Esophagus squamous epithelium (tissue), 5 donors: ENCODE measurements at regions not wholly inside any gene's neighbourhood (a gene's known extent, or its start where the extent isn't known, plus 50 kb on each side); places are given as distances from the start of the nearest gene placed in this dataset.

Experiments used
- DNase-seq: peaks from one replicate; lab custom pipeline; 2025; lab: John Stamatoyannopoulos, UW
- H3K27ac ChIP-seq, 4 donors: fragments of 200-600 bp; sonication (generic); one replicate each; pipeline ENCODE4 v1.5.1; 2016 to 2019; ENCODE audit warnings: mild to moderate bottlenecking in 1 of 4
- H3K27me3 ChIP-seq, 4 donors: fragments of 200-600 bp; sonication (generic); 1 replicate in 3 of 4; 2 replicates in 1 of 4; pipeline versions ENCODE4 v1.5.1 to v1.6.0; 2017 to 2021; ENCODE audit warnings: antibody characterized with exemption in 1 of 4
- H3K36me3 ChIP-seq, 3 donors: fragments of 200-600 bp; sonication (generic); one replicate each; pipeline ENCODE4 v1.5.1; 2016 to 2019
- H3K4me1 ChIP-seq, 3 donors: fragments of 200-600 bp; sonication (generic); one replicate each; pipeline ENCODE4 v1.5.1; 2017 to 2019
- H3K4me3 ChIP-seq, 4 donors: fragments of 200-600 bp; sonication (generic); 1 replicate in 3 of 4; 2 replicates in 1 of 4; pipeline ENCODE4 v1.5.1; 2016 to 2019; ENCODE audit warnings: mild to moderate bottlenecking in 2 of 4, moderate library complexity in 1 of 4
- H3K9me3 ChIP-seq, 3 donors: fragments of 200-600 bp; sonication (generic); one replicate each; pipeline ENCODE4 v1.5.1; 2016 to 2019
- CTCF ChIP-seq, 6 experiments: fragments of 450-650 bp in 4 of 6; fragments of 200-600 bp in 2 of 6; sonication (generic) in 2 of 6; IDR thresholded peaks; one replicate each; pipeline ENCODE4 v1.5.1; 2016 to 2019; ENCODE audit warnings: antibody characterized with exemption in 6 of 6, mild to moderate bottlenecking in 4 of 6, moderate library complexity in 4 of 6
- POLR2A ChIP-seq, 4 donors: fragments of 450-650 bp; IDR thresholded peaks; one replicate each; pipeline ENCODE4 v1.6.1; 2017; ENCODE audit warnings: antibody characterized with exemption in 4 of 4, mild to moderate bottlenecking in 4 of 4, moderate library complexity in 3 of 4
- WGBS, 2 donors: methylation state at CpG; one replicate each; pipeline ENCODE4 v1.1.5; 2018; 5-methylcytosine and 5-hydroxymethylcytosine counted together
- intact Hi-C: fragments of 100-400 bp; cut with DNase I; formaldehyde crosslinking; loops from one replicate; pipeline ENCODE4 v1.15.0; 2022
- donor health status: DM: yes; HTN: yes; CAD: no.

- no peak for DNase-seq
- Histone ChIP-seq H3K9me3 (peaks cover 0 to 10% (median 0%) of the 10 kb centered on the region in 3 donors), H3K4me1 (no peaks in the 10 kb centered on the region), H3K4me3 (no peak overlapping the region), H3K36me3 (no peaks in the 10 kb centered on the region), H3K27ac (no peak overlapping the region), H3K27me3 (no peaks in the 10 kb centered on the region)
- 41 to 44% methylated on average over 1 of the region's 1 CpG for WGBS, 2 donors
- no peak for TF ChIP-seq CTCF (IDR thresholded peaks at IDR 0.05)
- TF ChIP-seq POLR2A (IDR thresholded peaks at IDR 0.05) = no peak
- intact Hi-C loops = no loop called here
These were observed 687.7 kb upstream of the POU3F2 start for GRCh38 chr6:98146656-98147055.

DNA sequence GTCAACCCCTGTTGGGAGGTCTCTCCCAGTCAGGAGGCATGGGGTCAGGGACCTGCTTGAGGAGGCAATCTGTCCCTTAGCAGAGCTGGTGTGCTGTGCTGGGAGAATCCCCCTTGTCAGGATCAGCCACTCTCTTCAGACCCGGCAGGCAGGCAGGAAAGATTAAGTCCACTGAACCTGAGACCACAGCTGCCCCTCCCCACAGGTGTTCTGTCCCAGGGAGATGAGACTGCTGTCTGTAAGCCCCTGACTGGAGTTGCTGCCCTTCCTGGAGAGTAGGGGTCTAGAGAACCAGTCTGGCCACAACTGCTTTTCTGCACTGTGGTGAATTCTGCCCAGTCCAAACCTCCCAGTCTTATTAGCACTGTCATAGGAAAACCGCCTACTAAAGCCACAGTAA, 677.8 kb upstream of the POU3F2 start:
- intact Hi-C loops = no loop called here
- Histone ChIP-seq H3K4me3 (no peak overlapping the region), H3K9me3 (no peaks in the 10 kb centered on the region), H3K4me1 (no peaks in the 10 kb centered on the region), H3K27ac (no peak overlapping the region), H3K27me3 (no peaks in the 10 kb centered on the region), H3K36me3 (no peaks in the 10 kb centered on the region)
- WGBS, 2 donors = 83 to 100% methylated on average over 1 of the region's 2 CpGs
- DNase-seq = no peak
- TF ChIP-seq CTCF (IDR thresholded peaks at IDR 0.05) = no peak
- no peak for TF ChIP-seq POLR2A (IDR thresholded peaks at IDR 0.05)

DNA sequence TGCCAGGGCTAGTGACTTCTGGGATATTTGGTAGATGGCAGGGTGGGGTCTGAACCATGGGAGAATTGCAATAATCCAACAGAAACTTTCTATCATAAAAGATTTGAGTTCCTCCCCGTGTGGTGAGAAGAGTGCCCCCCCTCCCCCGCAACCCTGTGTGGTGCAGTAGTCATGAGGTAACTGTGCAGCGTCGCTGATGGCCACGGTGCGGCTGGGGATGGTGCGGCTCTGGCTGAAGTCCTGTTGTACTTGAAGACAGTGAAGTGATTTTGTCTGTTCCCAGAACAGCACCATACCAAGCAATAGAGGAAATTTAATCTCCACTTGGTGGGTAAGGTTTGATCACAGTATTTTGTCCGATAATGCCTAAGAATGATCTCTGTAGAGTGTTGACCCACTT, 654.8 kb upstream of the POU3F2 start:
- Histone ChIP-seq H3K4me1 (no peaks in the 10 kb centered on the region), H3K36me3 (no peaks in the 10 kb centered on the region), H3K9me3 (no peaks in the 10 kb centered on the region), H3K4me3 (no peak overlapping the region), H3K27ac (no peak overlapping the region), H3K27me3 (no peaks in the 10 kb centered on the region)
- TF ChIP-seq POLR2A (IDR thresholded peaks at IDR 0.05) (no peak), CTCF (IDR thresholded peaks at IDR 0.05) (no peak)
- no peak for DNase-seq
- WGBS, 2 donors = 70 to 84% methylated on average over 5 to 7 of the region's 8 CpGs
- intact Hi-C loops = no loop called here

- intact Hi-C loops = no loop called here
- Histone ChIP-seq H3K4me3 (no peak overlapping the region), H3K36me3 (no peaks in the 10 kb centered on the region), H3K27me3 (no peaks in the 10 kb centered on the region), H3K27ac (no peak overlapping the region), H3K9me3 (no peaks in the 10 kb centered on the region), H3K4me1 (no peaks in the 10 kb centered on the region)
- TF ChIP-seq CTCF (IDR thresholded peaks at IDR 0.05) = no peak
- TF ChIP-seq POLR2A (IDR thresholded peaks at IDR 0.05) = no peak
- no peak for DNase-seq
- 62 to 72% methylated on average over 3 of the region's 3 CpGs for WGBS, 2 donors
These were observed 634.3 kb upstream of the POU3F2 start for GRCh38 chr6:98200084-98200483.

DNA sequence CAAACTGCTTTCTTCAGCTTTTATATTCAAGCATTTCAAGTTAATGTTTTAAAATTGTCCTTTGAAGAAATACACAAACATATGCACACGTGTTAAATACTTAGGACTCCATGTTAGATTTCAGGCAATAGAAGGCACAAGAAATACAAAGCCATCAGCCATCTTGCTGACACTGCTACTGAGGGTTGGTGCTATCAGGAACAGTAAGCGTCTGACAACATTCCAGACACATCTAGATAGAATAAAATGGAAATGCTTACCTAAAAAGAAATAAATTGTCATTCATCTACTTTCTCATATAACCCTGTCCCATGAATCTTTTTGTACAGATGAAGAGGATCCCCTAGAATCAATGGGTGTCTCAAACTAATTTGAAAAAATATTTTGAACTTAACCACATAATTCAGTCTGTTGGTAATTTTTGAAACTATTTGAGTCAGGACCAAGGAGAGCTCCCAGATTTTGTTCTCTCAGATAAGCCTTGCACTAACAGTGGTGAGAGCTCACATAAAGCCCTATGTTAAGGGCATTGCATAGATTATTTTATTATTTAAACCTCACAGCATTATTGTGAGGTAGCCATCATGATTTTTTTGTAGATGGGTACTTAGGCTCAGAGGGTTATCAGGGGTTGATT, 631.1 kb upstream of the POU3F2 start:
- no peak for DNase-seq
- Histone ChIP-seq H3K4me1 (no peaks in the 10 kb centered on the region), H3K4me3 (no peak overlapping the region), H3K27me3 (no peaks in the 10 kb centered on the region), H3K9me3 (no peaks in the 10 kb centered on the region), H3K36me3 (no peaks in the 10 kb centered on the region), H3K27ac (no peak overlapping the region)
- 23 to 62% methylated on average over 2 of the region's 2 CpGs for WGBS, 2 donors
- intact Hi-C loops = no loop called here
- no peak for TF ChIP-seq POLR2A (IDR thresholded peaks at IDR 0.05)
- no peak for TF ChIP-seq CTCF (IDR thresholded peaks at IDR 0.05)
